HepG2 (cell line): ENCODE measurements at regions not wholly inside any gene's neighbourhood (a gene's known extent, or its start where the extent isn't known, plus 50 kb on each side); places are given as distances from the start of the nearest gene placed in this dataset.

ENCODE experiments used
- ATAC-seq: fragments of 200-7000 bp; cut with Tn5 transposase; 3 replicates; pipeline ENCODE4 v1.9.1; 2020; ENCODE audit warnings: mild to moderate bottlenecking, moderate library complexity
- BruUV-seq: library from RNA; stranded (reverse); fragments of 400-500 nt; replicated peaks from 2 replicates; lab custom pipeline; 2021; lab: Mats Ljungman, UMichigan
- CTCF ChIA-PET: fragments of 300-600 bp; formaldehyde crosslinking; extraction: SDS; loops from one replicate; lab custom pipeline; 2021; ENCODE audit warnings: low total read pairs, inconsistent platforms, low intra/inter-chr PET ratio; lab: Yijun Ruan, JAX
- POLR2A ChIA-PET: fragments of 350-600 bp; sonication (Branson Sonifier 250); formaldehyde crosslinking; loops from one replicate; lab custom pipeline; 2020; ENCODE audit warnings: antibody characterized with exemption, inconsistent platforms; lab: Yijun Ruan, JAX
- DNase-seq: peaks from one replicate; pipeline ENCODE4 v3.0.0-alpha.2; 2015; ENCODE audit warnings: low spot score
- FAIRE-seq: peaks from 3 replicates; lab custom pipeline; 2011; peaks lifted over from hg19 to GRCh38; lab: Jason Lieb, UNC
- H2AFZ ChIP-seq: one replicate; pipeline ENCODE4 v1.6.1; 2011; ENCODE audit warnings: low read length, inconsistent platforms
- H3K27ac ChIP-seq: fragments of 300-600 bp; 3 replicates; pipeline ENCODE4 v1.8.0; 2011; ENCODE audit warnings: mixed run types, mild to moderate bottlenecking, mixed read lengths, low read length, inconsistent platforms; ENCODE audit not compliant: insufficient read depth; ENCODE audit errors: extremely low read length
- H3K27me3 ChIP-seq, 2 experiments: fragments of 200-600 bp in 1 of 2; 2 replicates in 1 of 2; 3 replicates in 1 of 2; pipeline versions ENCODE4 v1.6.0 to v1.8.0; 2011; ENCODE audit warnings: low read length in 2 of 2, mild to moderate bottlenecking in 2 of 2, moderate library complexity in 2 of 2, inconsistent platforms in 1 of 2; ENCODE audit not compliant: insufficient read depth in 2 of 2, control insufficient read depth in 1 of 2
- H3K36me3 ChIP-seq, 2 experiments: fragments of 200-600 bp in 1 of 2; replicated peaks in 1 of 2; 2 replicates in 1 of 2; 3 replicates in 1 of 2; pipeline versions ENCODE4 v1.5.1 to v1.8.0; 2011; ENCODE audit warnings: low read length in 2 of 2, inconsistent platforms in 1 of 2; ENCODE audit not compliant: insufficient read depth in 2 of 2, control insufficient read depth in 1 of 2
- H3K4me1 ChIP-seq: 2 replicates; pipeline ENCODE4 v1.5.1; 2012; ENCODE audit warnings: low read length, inconsistent platforms; ENCODE audit not compliant: insufficient read depth
- H3K4me2 ChIP-seq: 2 replicates; pipeline ENCODE4 v1.6.0; 2011; ENCODE audit warnings: low read depth, low read length, inconsistent platforms
- H3K4me3 ChIP-seq, 3 experiments: fragments of 200-600 bp in 1 of 3; sonication (generic), shearing (Covaris generic) in 1 of 3; replicated peaks in 1 of 3; 2 replicates each; pipeline ENCODE4 v1.5.1; 2011 to 2016; ENCODE audit warnings: low read length in 3 of 3, inconsistent platforms in 2 of 3, low read depth in 2 of 3, mild to moderate bottlenecking in 2 of 3, control low read depth in 1 of 3, mixed read lengths in 1 of 3; ENCODE audit not compliant: insufficient read depth in 1 of 3
- H3K79me2 ChIP-seq: one replicate; pipeline ENCODE4 v1.6.1; 2011; ENCODE audit warnings: low read length, inconsistent platforms; ENCODE audit not compliant: insufficient read depth
- H3K9ac ChIP-seq: 2 replicates; pipeline ENCODE4 v1.6.0; 2011; ENCODE audit warnings: mild to moderate bottlenecking, low read depth, low read length, inconsistent platforms; ENCODE audit not compliant: insufficient read depth
- H3K9me3 ChIP-seq: 2 replicates; pipeline ENCODE4 v1.5.1; 2012; ENCODE audit warnings: mild to moderate bottlenecking, low read length
- H4K20me1 ChIP-seq: 2 replicates; pipeline ENCODE4 v1.6.0; 2011; ENCODE audit warnings: inconsistent platforms, mild to moderate bottlenecking, low read length, moderate library complexity; ENCODE audit not compliant: insufficient read depth
- ATF5 ChIP-seq: sonication (generic); formaldehyde crosslinking; IDR thresholded peaks from 2 replicates; pipeline ENCODE4 v1.4.0; 2020; ENCODE audit warnings: mild to moderate bottlenecking, low read depth, missing genetic modification reagents
- MTF2 ChIP-seq: sonication (generic); formaldehyde crosslinking; IDR thresholded peaks from 2 replicates; pipeline ENCODE4 v1.5.0; 2020; ENCODE audit warnings: missing genetic modification reagents, borderline replicate concordance
- PCBP2 ChIP-seq: fragments of 200-400 bp; formaldehyde crosslinking; optimal IDR thresholded peaks from 2 replicates; pipeline ENCODE3; 2018; ENCODE audit warnings: low read length, low read depth; ENCODE audit not compliant: poor library complexity, severe bottlenecking
- PHF20 ChIP-seq: sonication (generic); formaldehyde crosslinking; IDR thresholded peaks from 2 replicates; pipeline ENCODE4 v1.5.0; 2020; ENCODE audit warnings: mild to moderate bottlenecking, missing genetic modification reagents
- POLR2A ChIP-seq, 2 experiments: IDR thresholded peaks; 2 replicates each; pipeline ENCODE4 v1.6.1; 2011; ENCODE audit warnings: low read depth in 2 of 2, low read length in 2 of 2, mild to moderate bottlenecking in 1 of 2, moderate library complexity in 1 of 2; ENCODE audit not compliant: insufficient read depth in 1 of 2
- PTBP1 ChIP-seq: fragments of 200-400 bp; formaldehyde crosslinking; IDR thresholded peaks from 2 replicates; pipeline ENCODE4 v1.6.1; 2018; ENCODE audit warnings: low read length, low read depth; ENCODE audit not compliant: poor library complexity, severe bottlenecking
- TFDP1 ChIP-seq: IDR thresholded peaks from 2 replicates; pipeline ENCODE4 v1.6.1; 2016; ENCODE audit warnings: missing compliant biosample characterization, missing genetic modification reagents, borderline replicate concordance
- THAP8 ChIP-seq: sonication (generic); formaldehyde crosslinking; IDR thresholded peaks from 2 replicates; pipeline ENCODE4 v1.5.1; 2020; ENCODE audit warnings: missing genetic modification reagents, mild to moderate bottlenecking, borderline replicate concordance
- THAP9 ChIP-seq: sonication (generic); formaldehyde crosslinking; IDR thresholded peaks from 2 replicates; pipeline ENCODE4; 2020; ENCODE audit warnings: missing genetic modification reagents, mild to moderate bottlenecking, borderline replicate concordance
- ZC3H13 ChIP-seq: sonication (generic); formaldehyde crosslinking; IDR thresholded peaks from 2 replicates; pipeline ENCODE4 v1.8.1; 2023; ENCODE audit warnings: mild to moderate bottlenecking, missing genetic modification reagents, moderate library complexity
- ZNF431 ChIP-seq: sonication (generic); formaldehyde crosslinking; IDR thresholded peaks from 2 replicates; pipeline ENCODE4 v1.9.0; 2022; ENCODE audit warnings: missing genetic modification reagents, low read depth, mild to moderate bottlenecking, borderline replicate concordance
- ZNF704 ChIP-seq: sonication (generic); formaldehyde crosslinking; IDR thresholded peaks from 2 replicates; pipeline ENCODE4 v1.8.1; 2023; ENCODE audit warnings: mild to moderate bottlenecking, inconsistent platforms, moderate library complexity, missing genetic modification reagents, borderline replicate concordance
- ZSCAN25 ChIP-seq: sonication (generic); formaldehyde crosslinking; IDR thresholded peaks from 2 replicates; pipeline ENCODE4 v1.8.0; 2022; ENCODE audit warnings: mild to moderate bottlenecking, missing genetic modification reagents
- WGBS: methylation state at CpG from one replicate; pipeline ENCODE4 v1.1.6; 2017; ENCODE audit warnings: low lambda C conversion rate; 5-methylcytosine and 5-hydroxymethylcytosine counted together
- in situ Hi-C: cut with HindIII; loops from 2 replicates; pipeline ENCODE4 v1.10.0; 2017; ENCODE audit warnings: low pct_unique_long_range_greater_than_20kb; ENCODE audit not compliant: extremely low pct_ligation_motif_present
- intact Hi-C: fragments of 100-400 bp; cut with micrococcal nuclease; formaldehyde crosslinking; loops from one replicate; pipeline ENCODE4 v1.10.0; 2022; ENCODE audit not compliant: unreplicated experiment

- TF ChIP-seq ZNF704 (CRISPR knock-in tag) (no peak), THAP8 (CRISPR knock-in tag) (no peak), ATF5 (CRISPR knock-in tag) (no peak), ZNF431 (CRISPR knock-in tag) (no peak), POLR2A (IDR thresholded peaks at IDR 0.05; ENCODE audit: insufficient read depth in 1 of 2, low read depth in 2 of 2, low read length in 2 of 2) (no peak), TFDP1 (CRISPR knock-in tag) (no peak), THAP9 (no peak), MTF2 (CRISPR knock-in tag) (no peak), PHF20 (CRISPR knock-in tag) (no peak), PCBP2 (no peak), ZC3H13 (CRISPR knock-in tag) (no peak), PTBP1 (no peak), ZSCAN25 (CRISPR knock-in tag) (no peak)
- H3K79me2 ChIP-seq = no peaks in the 10 kb centered on the region
- H2AFZ ChIP-seq = no peak overlapping the region
- BruUV-seq = no TSS peak
- no peaks in the 10 kb centered on the region for H3K27me3 ChIP-seq
- H3K9me3 ChIP-seq = no peaks in the 10 kb centered on the region
- no peaks in the 10 kb centered on the region for H4K20me1 ChIP-seq
- no peak overlapping the region for H3K4me2 ChIP-seq
- no peaks in the 10 kb centered on the region for H3K36me3 ChIP-seq
- no peak overlapping the region for H3K27ac ChIP-seq
- H3K9ac ChIP-seq = no peak overlapping the region
- intact Hi-C loops = no loop called here
- CTCF ChIA-PET = no interaction called here
- no peaks in the 10 kb centered on the region for H3K4me1 ChIP-seq
- in situ Hi-C loops = no loop called here
- FAIRE-seq = no peak
- no peak overlapping the region for H3K4me3 ChIP-seq
- WGBS = 3% methylated on average over 2 of the region's 2 CpGs
- DNase-seq = no peak
- POLR2A ChIA-PET = no interaction called here
- ATAC-seq = no peak
These were observed 188.0 kb downstream of the CAND1 start for GRCh38 chr12:67457136-67457535.
